Pulmonary artery endothelial cell (primary cell): ENCODE measurements at regions not wholly inside any gene's neighbourhood (a gene's known extent, or its start where the extent isn't known, plus 50 kb on each side); places are given as distances from the start of the nearest gene placed in this dataset.

Source experiments
- DNase-seq: peaks from one replicate; pipeline ENCODE4 v3.0.0-alpha.2; 2011; ENCODE audit warnings: low read depth, low spot score

DNA sequence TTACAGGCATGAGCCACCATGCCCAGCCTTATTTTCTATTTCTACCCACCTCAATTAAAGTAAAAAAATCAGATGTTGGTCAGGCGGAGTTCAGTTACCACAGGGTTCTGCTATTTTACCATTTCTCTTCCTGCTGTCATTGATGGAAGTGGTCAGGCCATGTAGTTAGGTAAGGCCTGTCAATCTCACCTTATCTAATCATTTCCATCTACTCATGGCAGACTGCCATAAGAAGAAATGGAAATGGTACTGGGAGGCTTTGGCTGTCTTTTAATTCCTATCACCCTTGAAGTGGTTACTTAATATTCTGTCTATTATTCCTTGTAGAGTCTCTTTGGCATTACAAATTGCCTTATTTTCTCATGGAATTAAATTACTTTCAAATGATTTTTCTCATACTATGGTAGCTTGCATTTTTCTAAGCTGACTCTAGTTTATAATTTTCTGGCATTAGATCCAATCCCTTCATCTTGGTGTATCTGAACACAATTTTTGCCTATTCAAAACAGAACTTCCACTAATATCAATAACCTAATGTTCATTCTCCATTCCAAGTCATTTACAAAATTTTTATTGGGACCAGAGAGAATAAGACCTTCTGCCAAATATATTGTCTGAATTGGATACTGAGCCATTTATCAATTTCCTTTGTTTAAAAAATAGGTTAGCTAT lies 198.7 kb downstream of the DACT1 start:
- no peak for DNase-seq

DNA sequence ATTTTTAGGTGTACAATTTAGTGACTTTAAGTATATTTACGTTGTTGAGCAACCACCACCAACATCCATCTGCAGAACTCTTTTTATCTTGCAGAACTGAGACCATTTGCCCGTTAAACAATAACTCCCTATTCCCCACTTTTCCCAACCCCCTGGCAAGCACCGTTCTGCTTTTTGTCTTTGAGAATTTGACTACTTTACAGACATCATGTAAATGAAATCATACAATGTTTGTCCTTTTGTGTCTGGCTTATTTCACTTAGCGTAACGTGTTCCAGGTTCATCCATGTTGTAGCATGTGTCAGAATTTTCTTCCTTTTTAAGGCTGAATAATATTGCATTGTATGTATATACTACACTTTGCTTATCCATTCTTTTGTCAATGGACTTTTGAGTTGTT lies 201.5 kb downstream of the DACT1 start:
- no peak for DNase-seq

DNA sequence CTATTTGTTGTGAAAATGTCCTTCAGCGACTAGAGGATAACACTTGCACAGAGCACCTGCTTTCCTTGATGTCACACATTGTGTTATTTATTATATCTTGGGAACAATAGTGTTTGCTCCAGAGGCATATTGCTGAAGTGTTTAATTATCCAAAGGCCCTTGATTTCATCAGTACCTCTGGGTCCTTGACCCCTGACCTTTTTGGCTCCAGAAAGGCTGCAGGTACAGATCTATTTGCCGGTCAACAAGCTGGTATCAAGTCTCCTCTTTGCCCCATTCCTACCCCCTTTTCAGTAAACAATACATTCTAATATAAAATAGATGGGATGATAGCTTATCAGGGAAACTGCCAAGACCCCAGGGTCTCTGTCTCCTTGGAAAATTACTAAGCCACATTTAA lies 206.8 kb downstream of the DACT1 start:
- DNase-seq, result no peak

DNA sequence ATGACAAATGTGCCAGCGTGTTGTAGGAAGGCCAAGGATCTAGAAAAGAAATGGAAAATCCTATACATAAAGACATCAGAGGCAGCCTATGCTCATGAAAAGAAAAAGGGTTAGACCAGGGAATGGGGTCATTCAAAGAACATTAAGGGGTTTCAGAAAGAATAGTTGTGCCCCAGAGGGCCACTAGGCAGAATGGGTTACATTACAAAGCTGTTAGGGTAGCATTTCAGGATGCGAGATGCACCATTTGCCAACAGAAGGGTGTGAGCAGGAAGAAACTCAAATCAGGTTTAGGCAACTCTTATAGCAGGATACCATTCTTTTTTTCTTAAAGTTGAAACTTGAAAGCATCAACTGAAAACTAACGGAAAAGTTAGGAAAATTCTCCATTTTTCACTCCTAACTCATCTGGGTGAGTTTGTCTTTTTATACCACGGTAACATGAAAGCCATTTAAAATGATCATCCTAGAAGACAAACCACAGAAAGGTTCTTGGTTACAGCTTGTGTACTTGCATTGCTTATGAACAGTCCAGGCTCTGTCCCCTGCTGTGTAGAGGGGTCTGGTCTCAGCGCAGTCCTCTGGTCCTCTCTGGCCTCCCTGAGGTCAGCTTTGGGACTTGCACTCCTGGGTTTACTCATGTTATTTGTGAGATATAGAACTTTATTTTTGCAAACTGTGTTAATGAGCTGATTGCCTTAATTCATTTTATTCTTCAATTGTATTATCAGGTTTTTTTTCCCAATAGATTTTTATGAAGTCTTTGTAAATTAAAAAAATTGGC lies 209.1 kb downstream of the DACT1 start:
- no peak for DNase-seq

DNA sequence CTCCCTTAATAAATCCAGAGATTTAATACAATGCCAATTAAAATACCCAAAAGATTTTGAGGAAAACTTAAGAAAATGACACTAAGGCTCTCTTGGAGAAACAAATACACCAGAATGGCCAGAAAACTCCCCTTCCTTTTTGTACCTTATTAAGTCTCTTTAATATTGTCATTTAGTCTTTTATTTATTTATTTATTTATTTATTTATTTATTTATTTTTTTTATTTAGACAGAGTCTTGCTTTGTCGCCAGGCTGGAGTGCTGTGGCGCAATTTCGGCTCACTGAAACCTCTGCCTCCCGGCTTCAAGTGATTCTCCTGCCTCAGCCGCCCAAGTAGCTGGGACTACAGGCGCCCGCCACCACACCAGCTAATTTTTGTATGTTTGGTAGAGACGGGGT lies 210.6 kb downstream of the DACT1 start:
- no peak for DNase-seq

DNA sequence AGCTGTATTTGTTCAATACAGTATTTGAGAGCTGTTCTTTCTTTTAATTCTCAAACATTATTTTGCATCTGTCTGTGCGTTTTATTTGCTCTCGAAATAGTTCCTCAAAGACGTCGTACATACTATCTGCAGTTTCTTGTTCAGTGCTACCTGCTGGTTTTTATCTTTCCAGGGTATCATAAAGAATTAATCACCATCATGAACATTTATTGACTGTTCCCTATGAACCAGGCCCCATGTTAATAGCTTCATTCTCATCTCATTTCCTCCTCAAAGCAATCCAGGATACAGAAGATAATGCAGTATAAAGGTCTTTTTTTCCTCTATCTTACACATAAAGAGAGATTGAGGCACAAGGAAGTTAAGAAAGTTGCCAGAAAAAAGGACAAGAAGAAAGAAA lies 211.8 kb downstream of the DACT1 start:
- DNase-seq, result no peak

DNA sequence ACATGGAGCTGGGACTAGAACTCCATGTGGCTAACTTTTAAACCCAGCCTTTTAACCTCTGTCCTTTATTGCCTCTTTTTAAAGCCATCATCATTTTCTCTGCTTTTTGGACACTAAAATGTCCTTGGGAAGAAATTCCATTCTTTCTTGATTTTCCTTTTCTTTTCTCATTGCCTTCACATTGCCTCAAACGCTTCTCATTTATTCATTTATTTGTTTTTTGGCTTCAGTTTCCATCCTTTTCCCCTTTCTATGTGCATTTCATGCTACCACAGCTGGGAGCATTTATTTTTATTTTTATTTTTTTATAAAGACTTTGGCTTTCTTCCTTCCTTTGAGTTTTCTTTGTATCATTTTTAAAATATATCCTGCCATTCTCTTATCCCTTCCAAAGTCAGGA lies 212.2 kb downstream of the DACT1 start:
- no peak for DNase-seq

DNA sequence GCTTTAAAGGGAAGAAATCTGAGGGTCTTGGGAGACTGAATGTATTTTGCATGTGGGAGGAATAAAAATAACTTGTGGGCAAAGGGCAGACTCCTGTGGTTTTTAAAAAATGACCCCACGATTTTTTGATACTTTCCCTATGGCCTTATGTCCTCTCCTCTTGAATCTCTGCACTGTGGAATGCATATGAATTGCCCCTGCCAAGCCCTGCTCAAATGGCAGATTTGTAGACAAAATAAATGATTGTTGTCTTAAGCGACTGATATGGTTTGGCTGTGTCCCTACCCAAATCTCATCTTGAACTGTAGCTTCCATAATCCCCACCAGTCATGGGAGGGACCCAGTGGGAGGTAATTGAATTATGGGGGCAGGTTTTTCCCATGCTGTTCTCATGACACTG lies 223.8 kb downstream of the DACT1 start:
- no peak for DNase-seq

DNA sequence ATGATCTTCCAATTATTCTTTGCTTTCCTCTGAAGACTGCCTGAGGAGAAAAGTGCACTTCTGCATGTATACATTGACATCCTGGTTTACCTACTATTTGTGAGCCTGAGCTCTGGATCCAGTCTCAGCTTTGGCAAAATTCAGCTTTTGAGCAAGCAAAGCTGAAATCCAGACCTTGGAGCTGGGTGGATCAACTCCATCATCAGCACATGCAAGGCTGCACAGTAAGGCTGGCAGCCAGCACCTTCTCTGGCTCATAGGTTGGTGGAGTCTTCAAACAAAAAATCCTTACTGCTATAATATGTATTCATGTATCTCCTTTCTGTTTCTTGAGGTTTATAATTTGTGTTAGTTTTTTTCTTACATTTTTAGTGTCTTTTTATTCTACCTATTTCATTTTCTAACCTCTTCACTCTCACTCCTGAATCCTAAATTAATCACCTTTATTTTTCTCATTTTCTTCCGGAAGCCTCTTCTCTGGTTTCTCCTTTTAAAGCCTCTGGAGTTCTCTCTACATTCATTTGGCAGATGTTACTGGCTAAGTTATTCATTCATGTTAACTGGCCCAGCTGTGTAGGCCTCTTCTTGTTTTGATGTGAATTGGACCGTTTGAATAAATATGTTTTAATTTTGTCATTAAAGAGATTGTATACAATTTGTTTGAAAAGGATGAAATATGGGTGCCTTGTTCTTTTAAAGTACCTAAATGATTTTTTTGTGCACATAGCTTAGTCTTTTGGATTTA lies 224.8 kb downstream of the DACT1 start:
- DNase-seq, result no peak

DNA sequence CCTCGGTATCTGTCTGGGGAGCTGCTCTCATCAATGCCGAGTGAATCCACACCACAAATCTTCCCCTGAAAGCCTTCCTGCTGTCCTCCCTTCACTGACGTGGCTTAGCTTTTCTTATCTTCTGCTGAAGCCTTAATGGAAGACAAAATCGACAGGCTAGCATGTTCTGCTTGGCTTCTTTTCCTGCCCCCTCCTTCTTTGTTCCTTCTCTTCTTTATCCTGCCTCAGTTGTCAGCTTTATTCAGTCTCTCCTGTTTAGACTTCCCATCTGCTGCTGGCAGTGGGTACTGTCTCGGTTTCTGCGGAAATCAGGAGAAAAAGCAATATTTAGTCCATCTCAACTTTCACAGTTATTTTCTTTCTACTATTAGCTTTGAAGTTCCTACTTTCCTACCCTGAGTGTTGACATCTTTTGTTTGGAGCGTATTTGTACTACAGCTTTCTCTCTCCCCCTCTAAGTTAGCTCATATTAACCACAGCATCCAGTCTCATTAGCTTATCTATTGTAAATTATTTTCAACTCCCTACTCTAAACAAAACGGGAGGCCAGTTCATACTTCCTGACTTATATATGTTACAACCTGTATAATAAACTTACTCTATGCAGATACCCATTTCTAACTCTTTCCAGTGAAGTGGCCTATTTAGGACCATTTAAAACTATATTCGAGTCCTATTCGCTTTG lies 226.0 kb downstream of the DACT1 start:
- DNase-seq, result no peak

DNA sequence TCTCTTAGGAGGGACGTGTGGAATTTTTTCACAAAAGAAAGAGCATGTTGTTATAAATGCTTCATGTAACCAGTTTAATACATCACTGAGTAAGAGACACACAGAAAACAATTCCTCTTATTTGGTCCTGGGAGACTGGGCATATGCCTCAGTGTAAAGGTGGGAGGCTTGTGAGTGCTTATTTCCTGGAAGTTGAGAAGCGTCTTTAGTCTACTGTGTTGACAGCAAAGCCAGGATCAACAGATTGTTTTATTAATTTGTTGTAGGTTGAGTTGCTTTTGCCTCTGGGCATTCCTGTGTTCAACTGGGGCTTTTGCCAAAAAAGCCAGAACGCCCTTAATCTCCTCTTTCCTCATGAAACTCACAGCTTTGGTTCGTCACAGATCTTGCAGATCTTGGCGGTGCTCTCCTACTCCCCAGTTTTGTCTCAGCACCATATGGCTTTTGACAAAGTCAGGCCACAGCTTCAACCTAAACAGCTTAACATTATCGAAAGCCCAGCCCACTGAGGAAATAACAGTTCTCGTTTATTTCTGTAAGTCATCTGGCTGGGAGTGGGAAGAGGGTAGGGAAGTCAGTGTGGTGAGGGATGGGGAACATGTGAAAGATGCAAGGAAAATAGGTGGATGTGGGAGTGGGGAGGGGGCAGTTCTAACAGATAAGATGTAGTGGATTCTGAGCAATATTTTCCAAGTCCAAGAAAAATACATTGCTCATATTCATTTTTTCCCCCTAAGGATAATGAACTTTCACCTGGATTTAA lies 227.2 kb downstream of the DACT1 start:
- DNase-seq, result no peak

DNA sequence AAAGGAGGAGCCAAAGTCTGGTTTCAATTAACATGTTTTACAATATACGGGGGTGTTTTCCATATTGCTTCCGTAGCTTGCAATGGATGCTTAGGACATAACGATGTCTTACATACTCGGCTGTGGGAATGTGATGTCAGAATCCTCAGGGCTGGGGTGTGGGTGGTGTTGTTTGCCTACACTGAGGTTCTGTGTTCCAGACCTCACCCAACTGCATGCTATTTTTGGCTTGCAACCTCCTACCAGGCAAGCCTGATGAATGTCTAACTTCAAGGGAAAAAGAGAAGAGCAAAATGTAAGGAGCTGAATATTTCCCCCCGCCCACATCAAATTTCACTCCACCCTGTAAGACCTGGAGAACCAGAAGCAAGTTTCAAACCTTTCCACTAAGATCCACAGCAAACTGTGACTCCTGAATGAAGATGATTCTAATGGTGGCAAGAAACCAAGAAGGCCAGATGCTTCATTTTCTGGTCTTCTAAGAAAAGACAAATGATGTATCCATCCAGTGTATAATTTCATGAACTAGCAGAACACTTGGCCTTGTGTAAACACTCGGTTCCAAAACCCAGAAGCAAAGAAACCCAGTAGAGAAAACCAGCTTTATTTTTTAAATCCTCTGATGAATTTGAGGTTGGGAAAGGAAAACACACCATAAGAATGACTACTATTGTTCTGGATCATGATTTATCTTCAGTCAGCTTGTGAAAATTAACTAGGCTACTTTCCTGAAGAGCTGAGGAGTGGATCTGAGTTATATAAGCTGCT lies 227.9 kb downstream of the DACT1 start:
- no peak for DNase-seq

DNA sequence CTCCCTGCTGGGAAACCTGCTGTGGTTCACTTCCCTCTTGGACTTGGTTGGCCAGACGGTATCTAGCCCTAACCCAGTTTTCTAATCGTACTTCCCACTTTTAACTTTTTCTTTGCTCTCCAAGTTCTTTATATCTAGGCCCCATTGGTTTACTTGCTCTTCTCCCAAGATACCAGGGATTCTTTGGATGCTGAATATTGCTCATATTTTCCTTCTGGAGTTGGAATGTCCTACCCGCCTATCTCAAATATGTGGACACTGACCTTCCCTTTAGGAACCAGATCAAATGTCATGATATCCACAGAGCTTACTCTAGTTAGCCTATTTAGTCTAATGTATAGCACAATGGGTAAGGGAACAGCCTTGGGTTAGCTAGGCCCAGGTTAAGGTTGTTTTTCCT lies 228.6 kb downstream of the DACT1 start:
- DNase-seq, result no peak

DNA sequence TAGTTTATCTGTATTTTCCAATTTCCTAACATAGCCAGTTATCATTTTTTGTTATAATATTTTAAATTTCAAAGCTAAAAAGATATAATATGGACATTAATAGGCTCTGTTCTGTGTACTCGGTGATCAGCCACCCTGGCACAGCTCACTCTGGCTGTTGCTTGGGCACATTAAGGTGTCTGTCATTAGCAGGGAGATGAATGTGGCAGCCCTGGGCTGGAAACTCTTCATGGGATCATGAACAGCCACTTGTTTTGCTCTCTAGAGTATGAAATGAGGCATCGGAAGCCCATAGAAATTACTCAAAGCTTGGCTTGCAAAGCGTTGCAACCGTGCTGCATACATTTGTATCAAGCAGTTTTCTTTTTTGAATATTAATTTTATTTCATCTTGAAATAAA lies 233.2 kb downstream of the DACT1 start:
- no peak for DNase-seq

DNA sequence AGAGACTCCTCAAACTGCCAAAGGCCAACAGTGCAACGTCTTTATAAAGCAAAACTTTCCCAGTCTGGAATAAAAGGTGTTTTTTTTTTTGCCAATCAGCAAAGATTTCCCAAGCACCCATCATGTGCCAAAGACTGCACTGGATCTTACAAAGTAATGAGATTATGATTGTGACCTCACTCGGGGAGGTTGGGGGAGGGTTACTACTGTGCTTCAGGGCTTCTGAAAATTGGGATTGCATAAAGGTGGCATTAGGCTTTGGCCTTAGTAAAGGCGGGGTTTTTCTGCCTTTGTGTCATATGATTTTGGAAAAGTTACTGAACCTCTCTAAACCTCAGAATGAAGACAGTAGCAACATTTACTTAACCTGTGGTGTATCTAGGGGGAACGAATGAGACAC lies 233.8 kb downstream of the DACT1 start:
- no peak for DNase-seq

DNA sequence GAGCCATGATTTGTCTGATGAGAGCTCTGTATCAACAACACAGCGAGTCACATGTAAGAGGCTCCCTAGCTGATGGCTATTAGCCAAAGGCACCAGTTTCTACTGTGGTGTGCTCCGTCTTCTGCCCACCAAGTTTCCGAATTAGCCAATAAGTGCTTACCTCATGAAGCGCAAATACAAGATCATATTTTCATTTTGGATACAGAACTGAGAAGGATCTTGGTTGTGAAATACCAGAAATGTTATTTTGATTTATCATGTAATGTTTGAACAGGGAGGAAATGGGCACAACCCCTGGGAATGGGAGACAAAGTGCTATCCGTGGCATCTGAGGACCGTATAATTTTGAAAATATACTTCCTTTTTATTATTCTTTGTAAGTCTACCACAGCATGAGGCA lies 234.3 kb downstream of the DACT1 start:
- no peak for DNase-seq

DNA sequence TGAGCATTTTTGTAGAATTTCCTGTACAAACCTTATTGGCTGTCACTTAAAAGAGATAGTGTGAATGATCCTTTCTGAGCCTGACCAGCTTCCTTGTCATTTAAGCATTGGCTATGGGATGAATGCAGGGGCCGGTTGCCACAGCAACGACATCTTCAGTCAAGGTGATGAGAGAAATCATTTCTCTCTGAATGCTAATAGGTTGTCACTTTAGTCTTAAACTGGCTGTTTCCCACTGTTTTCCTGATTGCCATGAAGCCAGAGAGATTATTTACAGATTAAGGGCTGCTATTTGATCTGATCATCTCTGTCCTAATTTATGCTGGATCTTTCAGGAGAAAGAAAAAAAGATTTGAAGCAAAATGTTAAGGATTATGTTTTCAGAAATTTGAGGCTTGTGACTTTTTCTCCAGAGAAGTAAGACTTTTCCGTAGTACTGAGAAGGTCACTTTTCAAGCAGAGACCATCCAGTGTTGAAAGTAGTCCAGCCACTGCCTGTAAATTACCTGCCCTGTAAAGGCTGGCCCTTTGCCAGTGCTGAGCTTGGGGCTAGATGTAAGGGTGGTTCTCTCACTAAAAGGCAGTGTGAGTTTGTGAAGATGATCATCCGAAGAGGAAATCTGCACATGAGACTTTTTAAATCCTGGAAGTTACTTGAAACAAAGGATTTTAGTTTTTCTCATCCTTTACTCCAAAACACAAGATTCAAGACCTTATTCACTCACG lies 235.6 kb downstream of the DACT1 start:
- no peak for DNase-seq

DNA sequence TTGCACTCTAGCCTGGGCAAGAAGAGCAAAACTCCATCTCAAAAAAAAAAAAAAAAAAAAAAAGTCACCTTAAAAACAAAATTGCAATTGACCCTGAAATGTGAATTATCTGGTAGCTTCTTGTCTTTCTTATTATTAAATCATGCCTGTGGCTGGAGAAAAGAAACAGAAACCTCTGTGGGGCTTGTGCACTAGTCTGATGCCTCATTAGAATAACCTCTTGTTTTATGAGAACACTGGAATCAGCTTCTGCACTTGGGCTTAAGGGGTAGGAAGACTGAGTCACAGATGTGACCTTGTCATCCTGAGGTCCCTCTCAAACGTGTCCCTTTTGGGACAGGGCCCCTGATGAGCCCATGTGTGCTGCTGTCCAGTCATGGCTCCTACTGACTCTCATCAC lies 237.9 kb downstream of the DACT1 start:
- DNase-seq, result no peak

DNA sequence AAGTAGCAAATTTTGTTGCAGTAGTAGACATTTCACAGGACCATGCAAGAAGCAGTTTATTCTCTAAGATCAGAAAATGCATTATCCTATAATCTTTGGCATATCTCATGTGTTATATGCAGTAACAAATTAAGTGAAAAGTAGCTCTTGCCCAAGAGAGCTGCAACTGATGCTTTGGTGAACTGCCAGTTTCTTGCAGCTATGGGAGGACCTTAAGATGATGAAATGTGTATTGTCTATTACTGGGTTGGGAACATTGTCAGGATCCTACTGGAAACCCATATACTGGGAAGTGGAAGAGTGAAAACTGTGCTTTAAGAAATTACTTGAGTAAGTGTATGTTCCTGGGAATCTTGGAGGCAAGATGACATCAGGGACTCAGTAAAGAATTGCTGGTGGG lies 238.8 kb downstream of the DACT1 start:
- DNase-seq, result no peak
